C4-2B (cell line): ENCODE measurements at regions not wholly inside any gene's neighbourhood (a gene's known extent, or its start where the extent isn't known, plus 50 kb on each side); places are given as distances from the start of the nearest gene placed in this dataset.

Experiments
- H3K27ac ChIP-seq: fragments of 450-650 bp; 2 replicates; pipeline ENCODE4 v1.5.1; 2017
- ZFX ChIP-seq: fragments of 450-650 bp; IDR thresholded peaks from 2 replicates; pipeline ENCODE4 v1.6.1; 2017
- TF ChIP-seq, protein P1 (sequence below): fragments of 450-650 bp; conservative IDR thresholded peaks from 2 replicates; pipeline ENCODE4 v1.5.1; 2017; ENCODE audit warnings: mild to moderate bottlenecking

DNA sequence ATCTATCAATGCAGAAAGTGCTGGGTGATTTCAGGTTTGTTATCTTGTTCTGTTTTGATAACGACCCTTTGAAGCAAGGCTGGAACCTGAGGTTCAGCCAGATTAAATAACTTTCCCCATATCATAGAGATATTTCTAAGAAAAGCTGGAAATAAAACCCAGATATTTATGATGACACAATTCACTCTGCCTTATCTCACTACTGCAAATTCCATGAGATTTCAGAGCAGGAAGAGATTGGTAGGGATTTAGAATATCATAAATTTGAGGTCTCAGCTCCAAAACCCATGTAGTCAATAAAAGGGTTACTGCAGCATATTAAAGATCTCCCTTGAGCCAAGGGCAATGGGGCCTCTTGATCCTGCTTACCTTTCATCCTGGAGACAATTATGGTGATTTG, 692.5 kb upstream of the IGFBP3 start:
- TF ChIP-seq, protein P1, sequence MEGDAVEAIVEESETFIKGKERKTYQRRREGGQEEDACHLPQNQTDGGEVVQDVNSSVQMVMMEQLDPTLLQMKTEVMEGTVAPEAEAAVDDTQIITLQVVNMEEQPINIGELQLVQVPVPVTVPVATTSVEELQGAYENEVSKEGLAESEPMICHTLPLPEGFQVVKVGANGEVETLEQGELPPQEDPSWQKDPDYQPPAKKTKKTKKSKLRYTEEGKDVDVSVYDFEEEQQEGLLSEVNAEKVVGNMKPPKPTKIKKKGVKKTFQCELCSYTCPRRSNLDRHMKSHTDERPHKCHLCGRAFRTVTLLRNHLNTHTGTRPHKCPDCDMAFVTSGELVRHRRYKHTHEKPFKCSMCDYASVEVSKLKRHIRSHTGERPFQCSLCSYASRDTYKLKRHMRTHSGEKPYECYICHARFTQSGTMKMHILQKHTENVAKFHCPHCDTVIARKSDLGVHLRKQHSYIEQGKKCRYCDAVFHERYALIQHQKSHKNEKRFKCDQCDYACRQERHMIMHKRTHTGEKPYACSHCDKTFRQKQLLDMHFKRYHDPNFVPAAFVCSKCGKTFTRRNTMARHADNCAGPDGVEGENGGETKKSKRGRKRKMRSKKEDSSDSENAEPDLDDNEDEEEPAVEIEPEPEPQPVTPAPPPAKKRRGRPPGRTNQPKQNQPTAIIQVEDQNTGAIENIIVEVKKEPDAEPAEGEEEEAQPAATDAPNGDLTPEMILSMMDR = no peak
- no peak for TF ChIP-seq ZFX
- H3K27ac ChIP-seq = no peak overlapping the region

DNA sequence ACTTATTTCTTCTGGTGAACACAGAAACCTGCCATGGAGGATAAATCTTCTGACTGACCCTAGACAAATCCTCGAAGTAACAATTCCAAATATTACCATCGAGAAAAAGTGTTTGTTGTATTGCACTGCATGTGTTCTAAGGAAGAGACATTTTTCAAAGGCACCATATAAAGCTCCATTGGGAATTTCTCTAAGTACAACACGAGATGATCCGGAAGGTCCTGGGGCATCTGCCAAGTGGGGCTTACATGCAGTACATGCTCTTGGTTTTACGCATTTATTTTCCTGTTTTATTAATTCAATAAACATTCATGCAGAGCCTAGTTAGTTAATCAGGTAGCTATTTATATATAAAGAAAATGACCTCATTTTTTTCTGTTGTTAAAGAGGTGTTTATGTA, 692.0 kb upstream of the IGFBP3 start:
- TF ChIP-seq, protein P1 = no peak
- TF ChIP-seq ZFX = no peak

DNA sequence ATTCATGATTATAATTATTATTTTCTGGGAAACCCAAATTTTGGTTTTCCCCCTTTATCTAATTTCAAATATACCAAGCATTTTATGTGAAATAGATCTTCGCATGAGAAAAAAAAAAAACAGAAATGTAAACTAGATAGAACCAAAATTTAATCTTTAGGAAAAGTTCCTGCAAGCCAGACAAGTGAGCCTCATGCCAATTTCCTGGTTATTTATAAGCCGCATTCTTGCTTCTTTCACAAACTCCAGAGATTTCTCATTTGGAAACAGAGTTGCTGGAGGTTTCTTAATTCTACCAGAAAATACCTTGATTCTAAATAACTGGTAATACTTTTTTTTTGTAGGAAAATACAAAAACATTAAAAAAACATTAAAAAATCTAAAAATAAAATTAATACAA, 690.4 kb upstream of the IGFBP3 start:
- H3K27ac ChIP-seq = no peak overlapping the region
- TF ChIP-seq ZFX = no peak
- TF ChIP-seq, protein P1 = no peak

More for the DNA sequence above, 692.0 kb upstream of the IGFBP3 start:
- no peak overlapping the region for H3K27ac ChIP-seq

DNA sequence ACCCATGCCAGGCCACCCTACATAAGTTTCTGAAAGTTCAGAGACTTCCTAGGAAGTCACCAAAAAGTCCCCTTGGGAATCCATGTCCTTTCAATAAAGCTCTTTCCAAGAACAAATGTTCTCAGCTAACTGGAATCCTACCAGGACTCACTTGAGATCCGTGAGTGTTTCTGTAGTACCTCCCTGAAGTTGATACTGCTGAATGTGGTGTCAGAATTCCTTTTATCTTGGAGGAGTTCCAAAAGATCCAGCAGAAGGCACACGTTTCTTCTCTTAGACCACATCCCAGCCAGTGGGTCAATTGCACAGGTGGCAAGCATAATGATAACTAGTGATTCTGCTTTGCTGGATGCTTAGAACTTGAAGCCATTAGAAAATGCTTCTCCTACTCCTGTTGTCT, 689.7 kb upstream of the IGFBP3 start:
- H3K27ac ChIP-seq = no peak overlapping the region
- TF ChIP-seq, protein P1 = no peak
- TF ChIP-seq ZFX = no peak

DNA sequence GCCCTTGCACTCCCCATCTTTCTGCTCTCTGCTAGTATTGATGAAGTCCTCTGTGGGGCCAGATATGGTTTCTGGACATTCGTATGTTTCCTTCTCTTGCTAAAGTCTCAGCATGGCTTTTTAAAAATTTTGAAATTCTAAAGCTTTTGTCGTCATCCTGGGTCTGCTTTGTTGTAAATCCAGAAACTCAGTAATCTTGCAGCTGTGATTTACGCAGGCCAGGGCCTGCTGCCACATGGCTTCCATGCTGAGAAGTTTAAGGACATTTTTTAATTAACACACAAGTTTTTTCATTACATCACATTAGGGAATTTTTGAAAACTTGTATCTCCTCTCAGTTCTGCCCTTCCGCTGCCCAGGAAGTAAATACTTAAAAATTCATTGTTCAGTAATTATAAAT, 686.1 kb upstream of the IGFBP3 start:
- no peak overlapping the region for H3K27ac ChIP-seq
- no peak for TF ChIP-seq ZFX
- TF ChIP-seq, protein P1 = no peak

DNA sequence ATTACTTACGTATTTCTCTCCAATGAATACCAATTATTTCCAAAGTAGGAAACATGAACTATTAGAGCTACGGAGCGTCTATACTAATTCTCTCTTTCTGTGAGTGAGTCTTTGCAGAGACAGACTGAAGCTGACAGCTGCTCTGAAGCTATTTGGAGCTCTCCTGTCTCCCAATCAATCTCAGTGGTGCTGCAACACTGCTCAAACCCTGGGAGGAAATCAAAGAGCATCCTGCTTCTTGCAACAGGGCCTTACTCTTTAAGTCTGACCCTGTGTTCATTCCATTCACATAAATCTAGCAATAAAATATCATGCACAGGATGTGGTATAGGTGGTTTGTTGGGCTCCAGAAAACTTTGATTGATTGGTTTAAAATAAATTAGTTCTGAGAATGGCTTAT, 685.7 kb upstream of the IGFBP3 start:
- H3K27ac ChIP-seq = no peak overlapping the region
- TF ChIP-seq ZFX = no peak
- TF ChIP-seq, protein P1 = no peak

DNA sequence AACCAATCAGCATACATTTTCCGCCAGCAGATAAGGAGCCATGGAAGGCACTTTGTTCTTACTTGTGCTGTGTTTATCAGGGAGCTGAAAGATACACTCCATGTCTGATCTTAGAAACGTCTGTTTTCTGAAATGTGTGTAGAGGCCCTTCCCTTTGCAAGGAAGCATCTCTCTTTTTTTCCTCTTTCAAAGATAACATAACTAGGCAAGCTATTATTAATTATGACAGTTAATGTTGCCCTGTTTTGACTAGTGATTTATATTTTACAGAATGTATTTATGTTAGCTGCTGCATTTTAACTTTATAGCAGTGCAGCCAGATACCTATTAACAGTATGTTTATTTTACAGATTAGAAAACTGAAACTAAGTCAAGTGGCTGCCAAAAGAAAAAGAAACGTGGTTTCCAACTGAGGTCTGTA, 683.2 kb upstream of the IGFBP3 start:
- no peak overlapping the region for H3K27ac ChIP-seq
- TF ChIP-seq ZFX = no peak
- TF ChIP-seq, protein P1 = no peak
